ENCODE measurements at regions not wholly inside any gene's neighbourhood (a gene's known extent, or its start where the extent isn't known, plus 50 kb on each side); places are given as distances from the start of the nearest gene placed in this dataset.

DNA sequence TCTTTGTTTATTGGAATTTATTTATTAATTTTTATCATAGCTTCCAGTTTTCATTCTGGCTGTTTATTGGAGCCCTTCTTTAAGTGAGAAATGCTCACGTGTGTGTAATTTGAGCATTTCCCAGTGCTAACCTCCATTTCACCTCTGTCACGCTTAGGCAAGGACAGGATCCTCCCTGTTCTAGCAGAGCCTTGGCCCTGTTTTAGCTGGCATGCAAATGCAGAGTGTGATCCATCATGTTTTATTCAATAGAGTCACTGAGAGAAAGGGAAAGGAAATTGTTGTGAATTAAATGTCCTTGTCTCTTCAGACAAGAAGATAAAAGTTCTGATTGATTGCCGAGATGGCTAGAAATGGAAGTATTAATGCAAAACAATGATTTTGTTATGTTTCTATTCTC, 137.3 kb upstream of the ACO1 start:
- intact Hi-C loops (cut with micrococcal nuclease; ENCODE audit: unreplicated experiment), result no loop called here
- BruUV-seq (replicated peaks), result no TSS peak
- H3K27me3 ChIP-seq (ENCODE audit: control insufficient read depth, insufficient read depth, low read length), result no peaks in the 10 kb centered on the region
- TF ChIP-seq POLR2AphosphoS5 (IDR thresholded peaks at IDR 0.05; ENCODE audit: low read depth, low read length) (no peak), SIN3A (IDR thresholded peaks at IDR 0.05; ENCODE audit: borderline replicate concordance, insufficient read depth, low read depth, low read length) (no peak), CTCF (IDR thresholded peaks at IDR 0.05) (no peak), REST (IDR thresholded peaks at IDR 0.05; ENCODE audit: insufficient read depth in 1 of 2, low read depth in 2 of 2, low read length in 1 of 2) (no peak), TCF7L2 (IDR thresholded peaks at IDR 0.05; ENCODE audit: low read depth, low read length) (no peak)
- DNase-seq (ENCODE audit: low read depth, low spot score) (no peak), ATAC-seq (no peak)
- no peak overlapping the region for H3K4me3 ChIP-seq (ENCODE audit: low read depth in 2 of 2, low read length in 2 of 2)
- H3K9me3 ChIP-seq (ENCODE audit: control insufficient read depth, insufficient read depth, low read depth, low read length), result no peaks in the 10 kb centered on the region
- CTCF ChIA-PET, result no interaction called here
- in situ Hi-C loops (cut with HindIII; ENCODE audit: low pct_unique_long_range_greater_than_20kb, low sequenced_read_pairs), result no loop called here
- no peaks in the 10 kb centered on the region for H3K4me1 ChIP-seq (ENCODE audit: control insufficient read depth, insufficient read depth, low read length)
- no peak overlapping the region for H3K27ac ChIP-seq (ENCODE audit: low read length)
- POLR2A ChIA-PET, result no interaction called here
- no peaks in the 10 kb centered on the region for H3K36me3 ChIP-seq (ENCODE audit: control insufficient read depth, insufficient read depth, low read length)

- intact Hi-C loops (cut with micrococcal nuclease; ENCODE audit: unreplicated experiment), result no loop called here
- CTCF ChIA-PET, result no interaction called here
- BruUV-seq (replicated peaks), result no TSS peak
- Histone ChIP-seq H3K9me3 (ENCODE audit: control insufficient read depth, insufficient read depth, low read depth, low read length) (no peaks in the 10 kb centered on the region), H3K27me3 (ENCODE audit: control insufficient read depth, insufficient read depth, low read length) (no peaks in the 10 kb centered on the region), H3K27ac (ENCODE audit: low read length) (no peak overlapping the region), H3K4me3 (ENCODE audit: low read depth in 2 of 2, low read length in 2 of 2) (no peak overlapping the region), H3K4me1 (ENCODE audit: control insufficient read depth, insufficient read depth, low read length) (no peaks in the 10 kb centered on the region), H3K36me3 (ENCODE audit: control insufficient read depth, insufficient read depth, low read length) (no peaks in the 10 kb centered on the region)
- DNase-seq (ENCODE audit: low read depth, low spot score) (no peak), ATAC-seq (no peak)
- no peak for TF ChIP-seq SIN3A (IDR thresholded peaks at IDR 0.05; ENCODE audit: borderline replicate concordance, insufficient read depth, low read depth, low read length)
- TF ChIP-seq TCF7L2 (IDR thresholded peaks at IDR 0.05; ENCODE audit: low read depth, low read length), result no peak
- TF ChIP-seq POLR2AphosphoS5 (IDR thresholded peaks at IDR 0.05; ENCODE audit: low read depth, low read length), result no peak
- TF ChIP-seq REST (IDR thresholded peaks at IDR 0.05; ENCODE audit: insufficient read depth in 1 of 2, low read depth in 2 of 2, low read length in 1 of 2), result no peak
- no peak for TF ChIP-seq CTCF (IDR thresholded peaks at IDR 0.05)
- POLR2A ChIA-PET, result no interaction called here
- in situ Hi-C loops (cut with HindIII; ENCODE audit: low pct_unique_long_range_greater_than_20kb, low sequenced_read_pairs), result no loop called here
These were observed 136.2 kb upstream of the ACO1 start for GRCh38 chr9:32248189-32248712.
